HuH-7 (cell line): ENCODE measurements at regions not wholly inside any gene's neighbourhood (a gene's known extent, or its start where the extent isn't known, plus 50 kb on each side); places are given as distances from the start of the nearest gene placed in this dataset.

Source experiments
- DNase-seq: peaks from one replicate; pipeline ENCODE4 v3.0.0; 2011; ENCODE audit warnings: low spot score

DNA sequence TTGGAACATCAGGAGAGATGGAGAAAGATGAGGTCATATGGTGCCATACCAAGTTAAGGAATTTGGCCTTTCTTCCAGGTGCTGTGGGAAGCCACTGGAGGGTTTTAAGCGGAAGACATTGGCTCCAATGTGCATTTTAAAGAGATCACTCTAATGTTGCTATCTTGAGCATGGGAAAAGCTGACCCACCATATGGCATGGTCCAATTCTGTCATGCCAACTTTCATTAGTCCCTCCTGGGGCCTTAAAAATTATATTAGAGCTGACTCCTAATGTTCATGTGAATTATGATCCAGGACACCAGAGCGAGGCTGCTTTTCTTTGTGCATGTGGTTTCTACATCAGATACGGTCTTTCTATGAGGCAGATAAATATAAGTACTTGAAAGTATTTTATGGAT, 335.0 kb upstream of the TSHZ2 start:
- no peak for DNase-seq

DNA sequence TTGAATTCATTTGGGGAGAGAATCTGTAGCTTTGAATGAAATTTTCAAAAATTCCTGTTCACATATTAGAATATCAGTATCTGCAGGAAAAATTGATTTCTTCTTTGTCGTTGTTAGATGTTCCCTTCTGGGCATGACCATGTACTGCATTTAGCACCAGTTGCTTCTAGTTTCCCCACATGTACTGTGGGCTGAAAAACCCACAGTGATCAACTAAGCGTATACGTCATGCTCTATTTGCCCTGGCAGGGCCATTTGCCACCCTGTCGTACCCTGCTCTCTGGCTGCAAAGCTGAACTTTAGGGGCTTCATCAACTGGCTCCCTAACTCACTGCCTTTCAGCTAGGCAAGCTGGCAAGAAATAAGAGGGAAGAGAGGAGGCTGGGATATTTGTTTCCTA, 340.7 kb upstream of the TSHZ2 start:
- no peak for DNase-seq

DNA sequence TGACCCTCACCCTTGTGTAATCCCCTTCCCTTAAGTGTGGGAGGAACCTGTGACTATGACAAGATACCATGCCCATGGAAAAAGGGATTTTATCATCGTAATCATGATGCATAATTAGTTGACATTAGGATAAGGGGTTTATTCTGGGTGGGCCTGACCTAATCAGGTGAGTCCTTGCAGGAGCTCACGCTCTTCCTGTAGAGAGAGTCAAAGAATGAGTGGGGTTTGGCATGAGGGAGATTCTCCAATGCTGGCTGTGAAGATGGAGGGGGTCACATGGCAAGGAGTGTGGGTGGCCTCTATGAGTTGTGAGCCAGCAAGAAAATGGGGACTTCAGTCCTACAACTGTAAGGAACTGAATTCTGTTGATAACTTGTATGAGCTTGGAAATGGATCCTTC, 342.0 kb upstream of the TSHZ2 start:
- DNase-seq = no peak

DNA sequence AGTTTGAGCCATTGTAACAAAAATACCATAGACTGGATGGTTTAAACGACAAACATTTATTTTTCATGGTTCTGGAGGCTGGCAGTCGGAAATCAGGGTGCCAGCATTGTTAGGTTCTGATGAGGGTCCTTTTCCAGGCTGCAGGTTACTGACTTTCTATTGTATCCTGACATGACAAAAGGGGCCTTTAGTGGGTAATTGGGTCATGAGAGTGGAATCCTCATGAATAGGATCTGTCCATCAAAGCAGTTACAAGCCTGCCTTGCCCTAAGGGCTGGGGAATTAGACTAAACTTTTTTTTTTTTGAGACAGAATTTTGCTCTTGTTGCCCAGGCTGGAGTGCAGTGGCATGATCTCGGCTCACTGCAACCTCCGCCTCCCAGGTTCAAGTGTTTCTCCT, 347.9 kb upstream of the TSHZ2 start:
- DNase-seq = no peak

DNA sequence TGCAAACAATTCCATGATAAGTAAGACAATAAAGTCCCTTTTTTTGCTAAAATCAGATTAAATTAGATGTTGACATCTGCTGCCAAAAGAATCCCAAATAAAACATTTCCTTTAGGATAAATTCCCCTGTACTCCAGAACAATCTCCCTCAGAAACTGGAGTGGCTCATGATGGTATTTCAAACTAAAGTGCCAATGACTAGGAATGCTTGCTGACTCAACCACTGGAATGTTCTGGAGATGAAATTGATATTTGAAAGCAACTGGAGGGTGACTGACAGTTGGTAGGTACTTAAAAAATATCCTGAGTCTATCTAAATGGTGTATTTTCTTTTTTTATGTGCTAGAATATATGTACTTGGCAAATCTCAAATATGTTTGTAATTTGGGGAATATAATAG, 350.1 kb upstream of the TSHZ2 start:
- DNase-seq = no peak

DNA sequence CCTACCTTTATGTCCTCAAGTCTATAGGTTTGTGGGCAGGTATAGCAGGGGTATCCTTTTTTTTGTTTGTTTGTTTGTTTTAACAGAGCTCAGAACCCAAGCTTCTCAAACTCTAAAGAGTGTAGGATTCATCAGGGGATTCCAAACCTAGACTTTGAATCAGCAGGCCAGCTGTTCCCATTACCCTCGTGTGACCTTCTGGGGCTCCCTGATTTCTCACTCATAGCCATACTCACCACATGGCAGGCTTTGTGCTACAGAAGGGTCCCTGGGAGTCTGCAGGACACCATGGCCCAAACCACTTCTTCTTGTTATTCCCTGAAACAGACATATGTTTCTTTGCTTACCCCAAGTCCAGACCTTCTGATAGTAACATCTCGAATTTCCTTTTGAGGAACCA, 350.8 kb upstream of the TSHZ2 start:
- DNase-seq = no peak

DNA sequence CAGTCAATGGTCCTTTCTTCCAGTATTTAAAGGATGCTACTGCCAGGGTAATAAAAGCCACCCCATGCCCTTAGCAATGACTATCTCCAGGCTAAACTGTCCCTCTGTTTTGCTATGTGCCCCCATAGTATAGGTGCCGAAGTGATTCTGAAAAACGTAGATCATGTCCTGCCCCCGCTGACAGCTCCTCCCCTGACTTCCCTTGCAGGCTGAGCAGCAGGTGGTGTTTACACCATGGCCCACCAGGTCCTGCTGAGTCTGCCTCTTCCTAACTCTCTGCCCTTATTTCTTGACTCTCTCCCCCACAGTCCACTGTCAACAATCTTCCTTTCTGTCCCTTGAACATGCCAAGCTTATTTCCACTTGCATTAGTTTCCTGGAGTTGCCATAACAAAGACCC, 352.5 kb upstream of the TSHZ2 start:
- DNase-seq = no peak

DNA sequence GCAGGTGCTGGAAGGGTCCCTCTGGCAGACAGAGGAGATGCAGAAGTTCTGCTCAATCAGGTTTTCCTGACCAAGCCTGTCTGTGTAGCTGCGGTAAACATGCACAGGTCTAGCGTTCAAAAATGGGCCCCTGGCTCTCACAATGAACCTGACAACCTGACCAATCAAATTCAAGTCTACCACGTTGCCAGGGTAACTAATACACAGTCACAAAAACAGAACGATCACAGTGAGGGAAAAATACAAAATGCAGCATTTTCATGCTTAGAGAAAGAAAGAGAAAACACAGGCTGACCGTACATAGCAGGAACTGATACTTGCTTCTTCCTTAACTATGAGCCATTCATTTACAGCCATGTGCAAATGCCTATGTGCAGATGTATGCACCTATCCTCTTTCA, 353.1 kb upstream of the TSHZ2 start:
- no peak for DNase-seq

DNA sequence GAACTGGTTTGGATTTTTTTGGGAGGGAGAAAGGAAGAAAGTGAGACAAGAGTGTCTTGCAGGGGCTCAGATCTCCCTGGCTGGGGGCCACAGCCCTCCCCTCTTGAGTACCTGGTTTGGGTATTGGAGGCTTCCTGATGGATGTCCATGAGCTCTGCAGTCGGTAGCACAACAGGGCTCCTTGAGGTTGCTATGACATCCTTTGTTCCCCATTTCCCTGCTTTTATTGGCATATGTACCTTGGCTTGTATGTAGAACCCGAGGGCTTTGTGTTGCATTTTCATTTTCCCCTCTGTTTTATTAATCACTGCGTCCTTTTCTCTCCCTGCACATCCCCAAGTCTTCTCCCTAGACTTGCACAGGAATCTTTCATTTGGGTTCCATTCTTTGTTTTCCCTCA, 355.5 kb upstream of the TSHZ2 start:
- no peak for DNase-seq

DNA sequence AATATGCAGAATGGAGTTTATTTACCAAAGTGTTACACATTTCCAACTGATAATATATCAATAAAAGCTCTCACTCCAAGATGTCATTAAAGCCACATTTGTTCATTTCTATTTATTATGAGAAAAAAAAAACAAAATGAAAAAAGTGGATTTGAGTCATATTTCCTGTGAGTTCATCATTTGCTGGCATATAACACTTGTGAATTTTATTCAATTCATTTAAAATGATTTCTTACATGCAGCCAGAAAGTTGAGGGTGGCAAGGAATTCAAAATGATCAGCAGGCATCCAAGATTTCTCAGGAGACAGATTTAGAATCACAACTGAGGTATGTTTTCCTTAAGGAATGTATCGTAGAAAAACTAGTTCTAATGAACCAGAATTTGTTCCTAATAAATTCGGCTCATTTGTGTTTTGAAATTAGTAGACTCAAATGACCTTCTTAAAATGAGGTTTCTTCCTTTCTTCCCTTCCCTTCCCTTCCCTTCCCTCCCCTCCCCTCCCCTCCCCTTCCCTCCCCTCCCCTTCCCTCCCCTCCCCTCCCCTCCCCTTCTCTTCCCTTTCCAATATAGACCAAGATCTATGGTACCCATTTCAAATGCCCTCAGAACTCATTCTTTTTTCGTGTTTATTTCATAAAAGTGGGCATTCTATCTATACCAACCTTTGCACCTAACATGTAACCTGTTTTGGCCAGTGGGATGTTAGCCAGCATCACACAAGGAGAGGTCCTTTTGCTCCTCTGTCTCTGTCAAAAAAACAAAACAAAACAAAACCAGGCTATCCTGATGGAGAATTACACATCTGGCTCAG, 357.9 kb upstream of the TSHZ2 start:
- no peak for DNase-seq

DNA sequence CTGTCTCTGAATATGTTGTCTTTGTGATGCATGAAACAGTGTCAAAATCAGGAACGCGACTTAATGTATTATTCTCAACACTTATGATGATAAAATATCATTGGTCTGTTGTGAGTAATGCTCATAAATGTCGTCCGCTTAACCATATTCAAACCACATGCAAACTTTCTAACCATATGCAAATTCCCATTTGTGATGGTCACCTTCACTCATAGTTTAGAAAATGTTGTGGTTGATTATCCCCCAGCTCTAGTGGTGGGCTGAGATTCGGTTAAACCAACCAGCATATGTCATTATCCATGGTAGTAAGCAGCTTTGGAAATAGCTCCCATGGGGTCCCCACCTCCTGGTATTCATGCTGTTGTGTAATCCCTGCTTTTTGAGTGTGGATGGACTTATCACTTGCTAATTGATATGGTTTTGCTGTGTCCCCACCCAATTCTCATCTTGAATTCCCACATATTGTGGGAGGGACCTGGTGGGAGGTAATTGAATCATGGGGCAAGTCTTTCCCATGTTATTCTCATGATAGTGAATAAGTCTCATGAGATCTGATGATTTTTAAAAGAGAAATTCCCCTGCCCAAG, 360.0 kb upstream of the TSHZ2 start:
- no peak for DNase-seq

DNA sequence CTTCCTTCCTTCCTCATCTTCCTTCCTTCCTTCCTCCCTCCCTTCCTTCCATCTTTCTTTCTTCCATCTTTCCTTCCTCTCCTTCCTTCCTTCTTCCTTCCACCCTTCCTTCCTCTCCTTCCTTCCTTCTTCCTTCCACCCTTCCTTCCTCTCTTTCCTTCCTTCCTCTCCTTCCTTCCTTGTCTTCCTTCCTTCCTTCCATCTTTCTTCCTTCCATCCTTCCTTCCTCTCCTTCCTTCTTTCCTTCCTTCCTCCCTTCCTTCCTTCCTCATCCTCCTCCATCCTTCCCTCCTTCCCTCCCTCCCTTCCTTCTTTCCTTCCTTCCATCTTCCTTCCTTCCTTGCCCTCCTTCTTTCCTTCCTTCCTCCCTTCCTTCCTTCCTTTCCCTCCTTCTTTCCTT, 361.4 kb upstream of the TSHZ2 start:
- no peak for DNase-seq

DNA sequence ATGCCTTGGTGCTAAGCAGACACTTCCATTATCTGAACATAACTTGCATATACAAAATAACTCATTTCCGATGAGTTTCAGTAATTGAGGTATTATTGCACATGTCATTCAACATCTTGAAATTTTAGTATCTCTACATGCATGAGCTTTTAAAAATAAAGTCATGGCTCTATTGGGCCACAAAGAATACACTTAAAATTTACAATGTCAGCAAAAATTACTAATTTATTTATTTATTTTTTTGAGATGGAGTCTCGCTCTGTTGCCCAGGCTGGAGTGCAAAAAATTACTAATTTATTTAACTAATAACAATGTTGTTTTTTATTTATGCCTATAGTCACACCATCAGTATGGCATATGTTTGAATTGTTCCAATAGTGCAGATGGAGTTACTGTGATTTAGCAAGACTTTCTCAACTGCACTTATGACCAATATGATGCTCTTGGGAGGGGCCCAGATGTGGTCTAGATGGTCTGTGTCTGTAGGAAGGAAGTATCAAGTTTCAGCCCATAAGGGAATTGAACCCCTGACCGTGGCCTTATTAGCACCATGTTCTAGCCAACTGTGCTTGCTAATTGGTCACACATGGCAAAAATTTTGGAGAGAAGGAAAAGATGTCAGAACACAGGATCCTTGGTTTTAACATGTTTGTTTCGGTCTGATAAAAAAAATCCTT, 370.7 kb upstream of the TSHZ2 start:
- no peak for DNase-seq

DNA sequence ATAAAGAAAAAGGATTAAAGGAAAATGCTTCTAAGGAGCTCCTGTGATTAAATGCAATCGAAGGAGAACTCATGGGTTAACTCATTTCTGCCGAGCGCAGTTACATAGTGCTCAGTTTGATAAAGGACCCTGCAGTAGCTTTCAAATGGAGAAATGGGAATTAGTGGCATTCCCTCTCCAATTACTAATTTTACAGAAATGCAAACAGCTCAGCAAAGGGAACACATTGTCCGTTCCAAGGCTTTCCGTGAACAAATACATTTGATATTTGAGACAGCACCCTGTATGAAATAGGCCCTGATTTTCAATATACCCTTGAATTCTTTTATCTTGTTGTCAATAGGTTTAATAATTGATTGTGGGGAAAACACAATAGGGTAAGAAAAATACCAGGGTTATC, 375.9 kb upstream of the TSHZ2 start:
- DNase-seq = no peak

DNA sequence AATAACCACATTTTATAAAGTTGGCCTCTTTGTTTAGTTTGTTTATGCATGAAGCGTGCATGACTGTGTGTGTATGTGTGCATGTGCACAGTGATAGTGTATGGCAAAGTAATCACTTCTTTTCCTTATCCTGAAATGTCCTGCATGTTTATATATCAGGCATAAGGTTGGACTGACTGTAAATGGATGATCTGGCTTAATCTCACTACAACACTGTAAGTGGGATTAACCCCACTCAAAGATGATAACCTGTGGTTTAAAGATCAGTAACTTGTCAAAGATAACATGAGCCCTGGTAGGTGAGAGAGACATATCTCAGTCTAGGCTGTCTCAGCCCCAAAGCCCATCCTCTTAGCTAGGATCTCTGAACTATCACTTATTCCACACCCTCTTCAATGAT, 376.6 kb upstream of the TSHZ2 start:
- DNase-seq = no peak

DNA sequence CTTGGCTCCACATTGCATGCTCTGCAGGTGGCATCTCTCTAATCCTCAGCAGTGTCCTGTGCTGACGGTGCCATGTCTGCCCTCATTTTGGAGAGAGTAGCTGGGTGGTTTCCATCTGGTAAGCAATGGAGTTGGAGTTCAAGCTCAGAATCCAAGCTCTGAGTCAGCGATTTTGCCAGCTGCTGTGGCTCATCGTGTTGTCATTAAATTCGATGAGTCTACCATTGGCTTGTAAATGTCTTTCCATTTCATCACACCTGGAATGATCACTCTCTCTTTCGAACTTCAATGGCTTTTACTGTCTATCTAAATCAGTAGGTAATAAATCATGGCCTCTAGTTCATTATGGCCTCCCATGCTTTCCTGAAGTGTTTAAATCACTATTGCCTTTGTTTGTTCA, 378.5 kb upstream of the TSHZ2 start:
- no peak for DNase-seq

DNA sequence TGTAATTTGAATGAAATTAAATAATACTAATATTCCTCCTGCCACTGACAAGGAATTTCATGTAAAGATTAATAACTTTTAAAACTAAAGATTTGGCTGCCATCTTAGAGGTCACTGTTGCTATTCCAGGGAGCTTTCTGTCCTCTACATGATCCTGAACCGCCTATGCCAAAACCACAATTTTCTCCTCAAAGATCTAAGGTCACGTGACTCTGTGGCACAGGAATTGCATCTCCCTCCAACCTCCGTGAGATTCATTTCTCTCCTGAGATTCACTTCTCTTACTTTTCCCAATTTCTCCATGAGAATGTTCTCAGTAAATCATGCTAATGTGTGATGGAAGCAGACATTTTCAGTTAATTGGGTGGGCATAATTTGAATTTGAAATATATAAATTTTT, 379.6 kb upstream of the TSHZ2 start:
- DNase-seq = no peak

DNA sequence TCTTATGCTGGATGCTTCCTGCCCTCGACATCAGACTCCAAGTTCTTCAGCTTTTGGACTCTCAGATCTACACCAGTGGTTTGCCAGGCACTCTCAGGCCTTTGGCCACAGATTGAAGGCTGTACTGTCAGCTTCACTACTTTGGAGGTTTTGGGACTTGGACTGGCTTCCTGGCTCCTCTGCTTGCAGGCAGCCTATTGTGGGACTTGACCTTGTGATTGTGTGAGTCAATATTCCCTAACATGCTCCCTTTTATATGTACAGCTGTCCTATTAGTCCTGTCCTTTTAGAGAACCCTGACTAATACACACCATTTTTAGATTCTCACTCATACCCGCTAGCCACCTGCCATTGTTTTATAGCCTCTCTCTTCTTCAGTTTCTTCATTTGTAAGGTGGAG, 382.1 kb upstream of the TSHZ2 start:
- DNase-seq = no peak

DNA sequence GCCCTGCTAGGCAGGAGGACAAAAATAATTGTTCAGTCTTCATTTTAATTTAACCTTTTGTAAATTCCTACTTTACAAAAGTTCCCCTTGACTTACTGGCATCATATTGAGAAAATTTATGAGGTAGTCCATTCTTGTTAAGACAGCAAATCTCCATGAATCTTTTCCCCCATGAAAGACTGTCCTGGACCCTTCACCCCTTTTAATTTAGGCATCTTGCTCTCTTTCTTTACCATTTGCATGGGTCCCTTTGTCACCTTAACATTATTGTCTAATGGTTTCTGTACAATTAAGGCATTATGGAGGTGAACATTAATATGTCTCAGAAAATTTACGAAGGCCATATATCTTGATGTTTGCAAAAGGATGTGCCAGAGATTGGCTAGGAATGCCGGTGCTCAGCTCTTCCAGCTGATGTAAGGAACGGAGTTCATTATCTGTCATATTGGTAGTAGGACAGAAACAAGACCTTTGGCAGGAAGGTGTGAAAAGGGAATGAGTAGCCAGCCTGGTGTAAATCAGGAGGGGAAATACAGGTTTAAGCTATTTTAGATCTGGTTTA, 382.8 kb upstream of the TSHZ2 start:
- no peak for DNase-seq

DNA sequence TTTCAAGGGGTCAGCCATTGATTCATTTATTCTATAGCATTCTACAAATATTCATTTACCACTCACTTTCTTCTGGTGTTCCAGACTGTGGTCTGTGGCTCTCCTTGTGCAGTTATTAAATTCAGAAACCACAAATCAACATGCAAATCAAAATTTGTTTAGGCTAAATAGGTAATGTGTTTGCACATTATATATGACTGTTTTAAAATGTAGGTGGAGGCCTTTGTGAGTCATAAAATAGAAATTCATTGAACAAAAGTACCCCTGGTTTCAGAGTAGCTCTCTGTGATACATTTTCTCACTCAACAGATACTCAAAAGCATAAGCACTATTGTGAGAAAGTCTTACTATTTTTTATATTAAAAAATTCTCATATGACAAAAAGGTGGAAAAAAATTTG, 385.5 kb upstream of the TSHZ2 start:
- no peak for DNase-seq

DNA sequence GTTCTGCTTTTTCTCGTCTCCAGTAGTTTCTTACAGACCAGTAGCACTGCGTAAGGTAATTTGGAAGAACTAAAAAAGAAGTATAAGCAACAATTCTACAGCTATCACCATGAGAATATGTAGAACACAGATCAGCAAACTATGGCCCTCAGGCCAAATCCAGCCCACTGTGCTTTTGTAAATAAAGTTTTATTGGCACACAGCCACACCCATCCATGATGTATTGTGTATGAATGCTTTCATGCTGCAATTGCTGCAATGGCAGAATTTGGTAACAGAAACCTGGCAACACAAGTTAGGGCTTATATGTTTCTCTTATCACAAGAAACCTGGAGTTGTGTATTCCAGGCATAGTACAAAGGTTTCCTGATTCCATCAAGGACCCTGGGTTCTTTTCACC, 386.8 kb upstream of the TSHZ2 start:
- DNase-seq = no peak

DNA sequence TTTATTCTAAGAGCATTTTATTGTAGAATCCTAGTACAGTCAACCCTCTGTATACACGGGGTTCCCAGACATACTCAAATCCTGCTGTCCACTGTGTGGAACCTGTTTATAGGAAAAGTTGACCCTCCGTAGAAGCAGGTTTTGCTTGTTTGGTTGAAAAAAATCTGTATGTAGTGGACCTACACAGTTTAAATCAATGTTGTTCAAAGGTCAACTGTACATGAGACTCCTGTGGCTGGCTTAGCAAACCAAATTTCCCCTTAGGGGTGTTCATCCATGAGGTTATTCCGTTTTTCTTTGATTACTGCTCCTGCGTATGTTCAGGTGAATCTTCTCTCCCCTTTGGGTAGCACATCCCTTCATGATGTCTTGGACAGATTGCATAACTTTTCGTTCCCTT, 387.0 kb upstream of the ZFP64 start:
- no peak for DNase-seq

DNA sequence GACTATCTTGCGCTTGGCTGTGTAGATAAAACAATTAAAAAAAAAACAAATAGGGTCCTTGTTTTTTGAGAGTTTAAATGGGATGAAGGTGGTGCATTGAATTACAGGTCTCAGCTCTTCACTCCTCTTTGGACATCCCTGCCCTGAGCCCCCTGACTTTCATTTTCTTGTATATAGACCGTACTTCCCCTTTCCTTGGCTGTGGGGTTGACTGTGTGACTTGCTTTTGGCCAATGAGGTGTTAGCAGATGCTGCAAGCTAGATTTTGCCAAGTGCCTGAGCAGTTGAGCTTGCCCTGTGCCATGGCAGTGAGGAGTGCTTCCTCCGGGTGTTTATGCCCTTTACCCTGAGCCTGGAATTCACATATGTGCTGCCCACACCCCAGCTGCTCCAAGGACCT, 386.1 kb upstream of the ZFP64 start:
- DNase-seq = no peak
